Testis (tissue), 2 donors: ENCODE measurements at regions not wholly inside any gene's neighbourhood (a gene's known extent, or its start where the extent isn't known, plus 50 kb on each side); places are given as distances from the start of the nearest gene placed in this dataset.

Experiments
- DNase-seq: peaks from one replicate; pipeline ENCODE4 v3.0.0-alpha.2; 2019
- H3K27ac ChIP-seq, 2 donors: fragments of 200-600 bp; sonication (generic); one replicate each; pipeline ENCODE4 v1.5.1; 2019
- H3K27me3 ChIP-seq: fragments of 200-600 bp; sonication (generic); one replicate; pipeline ENCODE4 v1.5.1; 2019
- H3K36me3 ChIP-seq: fragments of 200-600 bp; sonication (generic); one replicate; pipeline ENCODE4 v1.5.1; 2017; ENCODE audit warnings: low read depth; ENCODE audit errors: missing control alignments
- H3K4me1 ChIP-seq: fragments of 200-600 bp; sonication (generic); one replicate; pipeline ENCODE4 v1.5.1; 2019
- H3K4me3 ChIP-seq, 2 donors: fragments of 200-600 bp; sonication (generic); one replicate each; pipeline ENCODE4 v1.5.1; 2017 to 2019
- H3K9me3 ChIP-seq: fragments of 200-600 bp; sonication (generic); one replicate; pipeline ENCODE4 v1.5.1; 2017
- POLR2A ChIP-seq: fragments of 450-650 bp; IDR thresholded peaks from one replicate; pipeline ENCODE4 v1.6.1; 2017; ENCODE audit warnings: antibody characterized with exemption, mild to moderate bottlenecking, moderate library complexity
- WGBS, 2 donors: methylation state at CpG; one replicate each; pipeline ENCODE4 v1.1.5; 2018; 5-methylcytosine and 5-hydroxymethylcytosine counted together
- intact Hi-C: fragments of 100-400 bp; cut with DNase I; formaldehyde crosslinking; loops from one replicate; pipeline ENCODE4 v1.15.1; 2023; ENCODE audit warnings: low total_unique reads
- TF ChIP-seq, protein P1 (sequence below), 3 experiments: fragments of 450-650 bp in 2 of 3; fragments of 200-600 bp in 1 of 3; sonication (generic) in 1 of 3; IDR thresholded peaks; one replicate each; pipeline ENCODE4 v1.5.1; 2016 to 2019; ENCODE audit warnings: antibody characterized with exemption in 3 of 3, mild to moderate bottlenecking in 2 of 3, moderate library complexity in 1 of 3

DNA sequence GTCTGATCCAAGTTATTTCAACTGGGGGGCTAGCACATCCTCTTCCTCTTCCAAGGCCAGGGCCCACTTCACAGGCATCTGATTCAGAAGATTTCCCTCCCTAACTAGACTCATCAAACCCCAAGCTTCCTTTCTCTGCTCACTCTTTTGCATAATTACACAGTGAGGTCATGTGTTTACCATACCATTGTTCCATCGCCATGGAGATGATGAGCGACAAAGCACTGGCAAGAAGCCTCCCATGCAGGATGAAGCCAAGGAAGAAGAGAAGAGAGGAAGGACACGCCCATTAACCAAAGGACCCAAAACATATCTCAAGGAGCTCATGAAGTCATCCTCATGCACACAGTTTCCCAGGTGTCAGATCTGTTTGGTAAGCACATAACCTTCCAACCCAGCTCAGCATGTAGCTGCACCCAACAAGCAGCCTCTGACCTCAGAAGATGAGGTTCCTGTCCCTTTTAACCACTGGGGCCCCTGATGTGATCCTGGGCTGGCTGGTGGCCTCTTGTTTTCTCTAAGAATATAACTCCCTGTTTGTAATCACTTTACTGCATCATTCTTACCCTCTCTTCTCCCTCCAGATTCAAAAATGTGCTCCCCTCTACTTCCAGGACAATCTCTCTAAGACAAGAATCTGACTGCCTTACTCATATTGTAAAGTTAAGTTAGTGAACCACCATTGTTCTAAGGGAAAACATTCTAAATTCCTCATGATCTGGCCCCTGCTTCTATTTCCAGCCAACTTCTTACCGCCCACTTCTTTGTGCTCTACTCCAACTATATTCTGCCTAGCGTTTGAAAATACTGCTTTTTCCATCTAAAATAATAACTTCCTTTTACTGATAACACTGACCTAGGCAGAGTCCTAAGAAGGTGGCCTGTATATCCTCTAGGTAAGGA, 190.1 kb downstream of the TTC32 start:
- DNase-seq, result no peak
- Histone ChIP-seq H3K27ac (no peak overlapping the region), H3K4me3 (no peak overlapping the region), H3K9me3 (no peaks in the 10 kb centered on the region), H3K4me1 (no peaks in the 10 kb centered on the region), H3K27me3 (no peaks in the 10 kb centered on the region), H3K36me3 (no peaks in the 10 kb centered on the region)
- no peak for TF ChIP-seq POLR2A
- TF ChIP-seq, protein P1, sequence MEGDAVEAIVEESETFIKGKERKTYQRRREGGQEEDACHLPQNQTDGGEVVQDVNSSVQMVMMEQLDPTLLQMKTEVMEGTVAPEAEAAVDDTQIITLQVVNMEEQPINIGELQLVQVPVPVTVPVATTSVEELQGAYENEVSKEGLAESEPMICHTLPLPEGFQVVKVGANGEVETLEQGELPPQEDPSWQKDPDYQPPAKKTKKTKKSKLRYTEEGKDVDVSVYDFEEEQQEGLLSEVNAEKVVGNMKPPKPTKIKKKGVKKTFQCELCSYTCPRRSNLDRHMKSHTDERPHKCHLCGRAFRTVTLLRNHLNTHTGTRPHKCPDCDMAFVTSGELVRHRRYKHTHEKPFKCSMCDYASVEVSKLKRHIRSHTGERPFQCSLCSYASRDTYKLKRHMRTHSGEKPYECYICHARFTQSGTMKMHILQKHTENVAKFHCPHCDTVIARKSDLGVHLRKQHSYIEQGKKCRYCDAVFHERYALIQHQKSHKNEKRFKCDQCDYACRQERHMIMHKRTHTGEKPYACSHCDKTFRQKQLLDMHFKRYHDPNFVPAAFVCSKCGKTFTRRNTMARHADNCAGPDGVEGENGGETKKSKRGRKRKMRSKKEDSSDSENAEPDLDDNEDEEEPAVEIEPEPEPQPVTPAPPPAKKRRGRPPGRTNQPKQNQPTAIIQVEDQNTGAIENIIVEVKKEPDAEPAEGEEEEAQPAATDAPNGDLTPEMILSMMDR (IDR thresholded peaks at IDR 0.05), result no peak
- 50 to 63% methylated on average over 5 of the region's 5 CpGs for WGBS, 2 donors
- intact Hi-C loops, result no loop called here

DNA sequence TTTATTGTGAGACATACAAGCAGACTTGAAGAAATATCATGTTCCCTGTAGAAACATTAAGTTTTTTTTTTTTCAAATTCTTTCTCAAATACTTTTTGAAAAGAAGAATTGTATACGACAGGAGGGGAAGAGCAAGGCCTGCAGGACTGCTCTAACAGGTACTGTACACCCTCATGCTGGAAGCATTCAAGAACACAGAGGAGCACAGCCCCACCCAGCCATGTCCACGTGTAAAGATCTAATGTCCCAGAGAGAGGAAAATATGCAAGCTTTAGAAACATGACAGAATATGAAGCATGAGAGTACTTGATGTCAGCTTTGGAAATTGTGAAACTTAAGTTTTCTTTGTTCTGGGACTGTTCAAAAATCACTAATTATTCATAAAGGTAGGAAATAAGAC, 191.6 kb downstream of the TTC32 start:
- Histone ChIP-seq H3K36me3 (no peaks in the 10 kb centered on the region), H3K4me3 (no peak overlapping the region), H3K4me1 (no peaks in the 10 kb centered on the region), H3K27me3 (no peaks in the 10 kb centered on the region), H3K27ac (no peak overlapping the region), H3K9me3 (no peaks in the 10 kb centered on the region)
- DNase-seq, result no peak
- intact Hi-C loops, result no loop called here
- TF ChIP-seq POLR2A, result no peak
- TF ChIP-seq, protein P1 (IDR thresholded peaks at IDR 0.05), result no peak
- 81 to 94% methylated on average over 2 of the region's 2 CpGs for WGBS, 2 donors

DNA sequence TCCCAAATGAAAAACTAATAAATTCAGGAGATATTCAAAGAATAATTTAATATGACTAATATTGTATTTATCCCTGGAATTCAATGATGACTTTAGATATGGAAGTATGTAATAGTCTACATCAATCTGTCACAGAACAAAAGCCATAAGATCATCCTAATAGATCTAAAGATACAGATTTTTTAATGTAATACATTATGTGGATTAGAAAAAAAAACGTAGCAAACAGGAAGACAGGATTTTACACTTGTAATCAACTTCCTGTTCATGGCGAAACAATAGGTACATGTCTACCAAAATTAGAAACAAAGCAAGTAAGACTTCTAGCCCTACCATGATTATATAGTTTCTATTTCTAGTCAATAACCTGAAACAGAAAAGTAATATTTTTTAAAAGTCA, 192.2 kb downstream of the TTC32 start:
- H3K27ac ChIP-seq, result no peak overlapping the region
- no peaks in the 10 kb centered on the region for H3K4me1 ChIP-seq
- H3K27me3 ChIP-seq, result no peaks in the 10 kb centered on the region
- H3K36me3 ChIP-seq, result no peaks in the 10 kb centered on the region
- 79 to 81% methylated on average over 2 of the region's 2 CpGs for WGBS, 2 donors
- no peak for TF ChIP-seq POLR2A
- TF ChIP-seq, protein P1 (IDR thresholded peaks at IDR 0.05), result no peak
- H3K4me3 ChIP-seq, result no peak overlapping the region
- intact Hi-C loops, result no loop called here
- no peak for DNase-seq
- H3K9me3 ChIP-seq, result no peaks in the 10 kb centered on the region

DNA sequence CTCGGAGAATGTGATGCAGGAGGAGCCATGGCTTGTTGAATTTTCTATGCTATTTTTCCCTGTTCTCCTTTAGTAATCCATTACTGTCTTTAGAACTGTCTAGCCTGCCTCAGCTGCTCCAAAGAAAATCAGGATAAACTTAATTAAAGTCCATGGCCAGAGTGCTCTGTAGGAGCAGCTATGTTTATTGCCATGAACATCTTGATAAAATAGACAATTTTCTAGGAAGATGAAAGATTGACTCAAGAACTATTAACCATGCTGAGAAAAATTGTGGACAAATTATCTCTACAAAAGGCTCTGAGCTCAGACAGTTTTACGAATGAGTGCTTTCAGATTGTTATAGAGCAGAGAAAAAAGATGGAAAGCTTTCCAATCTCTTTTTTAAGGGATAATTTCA, 193.0 kb downstream of the TTC32 start:
- TF ChIP-seq POLR2A, result no peak
- TF ChIP-seq, protein P1 (IDR thresholded peaks at IDR 0.05), result no peak
- Histone ChIP-seq H3K4me3 (no peak overlapping the region), H3K9me3 (no peaks in the 10 kb centered on the region), H3K4me1 (no peaks in the 10 kb centered on the region), H3K27me3 (no peaks in the 10 kb centered on the region), H3K36me3 (no peaks in the 10 kb centered on the region), H3K27ac (no peak overlapping the region)
- no peak for DNase-seq
- intact Hi-C loops, result no loop called here
- 69 to 75% methylated on average over 2 of the region's 2 CpGs for WGBS, 2 donors

DNA sequence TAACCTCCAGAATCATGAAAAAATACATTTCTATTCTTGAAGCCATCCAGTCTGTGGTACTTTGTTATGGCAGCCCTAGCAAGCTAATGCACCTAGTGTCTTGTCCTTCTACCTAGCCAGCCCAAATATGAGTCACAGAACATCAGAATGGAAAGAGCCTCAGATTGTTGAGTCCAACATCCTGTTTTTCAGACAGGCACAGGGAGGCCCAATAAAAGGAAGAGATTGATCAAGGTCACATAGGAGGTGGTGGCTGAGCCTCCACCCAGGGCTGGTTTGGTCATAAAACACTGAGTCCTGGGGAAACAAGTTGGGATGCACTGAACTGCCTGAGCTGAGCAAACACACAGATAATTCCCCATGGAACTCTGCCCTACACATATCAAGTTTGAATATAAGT, 195.5 kb downstream of the TTC32 start:
- intact Hi-C loops, result no loop called here
- H3K27ac ChIP-seq, result no peak overlapping the region
- no peak for TF ChIP-seq POLR2A
- TF ChIP-seq, protein P1 (IDR thresholded peaks at IDR 0.05), result no peak
- no peak overlapping the region for H3K4me3 ChIP-seq
- no peaks in the 10 kb centered on the region for H3K4me1 ChIP-seq
- no peaks in the 10 kb centered on the region for H3K9me3 ChIP-seq
- DNase-seq, result no peak
- no peaks in the 10 kb centered on the region for H3K27me3 ChIP-seq
- no peaks in the 10 kb centered on the region for H3K36me3 ChIP-seq
